Esophagus squamous epithelium (tissue), 5 donors: ENCODE measurements at regions not wholly inside any gene's neighbourhood (a gene's known extent, or its start where the extent isn't known, plus 50 kb on each side); places are given as distances from the start of the nearest gene placed in this dataset.

ENCODE experiments used
- DNase-seq: peaks from one replicate; lab custom pipeline; 2025; lab: John Stamatoyannopoulos, UW
- H3K27ac ChIP-seq, 4 donors: fragments of 200-600 bp; sonication (generic); one replicate each; pipeline ENCODE4 v1.5.1; 2016 to 2019; ENCODE audit warnings: mild to moderate bottlenecking in 1 of 4
- H3K27me3 ChIP-seq, 4 donors: fragments of 200-600 bp; sonication (generic); 1 replicate in 3 of 4; 2 replicates in 1 of 4; pipeline versions ENCODE4 v1.5.1 to v1.6.0; 2017 to 2021; ENCODE audit warnings: antibody characterized with exemption in 1 of 4
- H3K36me3 ChIP-seq, 3 donors: fragments of 200-600 bp; sonication (generic); one replicate each; pipeline ENCODE4 v1.5.1; 2016 to 2019
- H3K4me1 ChIP-seq, 3 donors: fragments of 200-600 bp; sonication (generic); one replicate each; pipeline ENCODE4 v1.5.1; 2017 to 2019
- H3K4me3 ChIP-seq, 4 donors: fragments of 200-600 bp; sonication (generic); 1 replicate in 3 of 4; 2 replicates in 1 of 4; pipeline ENCODE4 v1.5.1; 2016 to 2019; ENCODE audit warnings: mild to moderate bottlenecking in 2 of 4, moderate library complexity in 1 of 4
- H3K9me3 ChIP-seq, 3 donors: fragments of 200-600 bp; sonication (generic); one replicate each; pipeline ENCODE4 v1.5.1; 2016 to 2019
- POLR2A ChIP-seq, 4 donors: fragments of 450-650 bp; IDR thresholded peaks; one replicate each; pipeline ENCODE4 v1.6.1; 2017; ENCODE audit warnings: antibody characterized with exemption in 4 of 4, mild to moderate bottlenecking in 4 of 4, moderate library complexity in 3 of 4
- WGBS, 2 donors: methylation state at CpG; one replicate each; pipeline ENCODE4 v1.1.5; 2018; 5-methylcytosine and 5-hydroxymethylcytosine counted together
- intact Hi-C: fragments of 100-400 bp; cut with DNase I; formaldehyde crosslinking; loops from one replicate; pipeline ENCODE4 v1.15.0; 2022
- TF ChIP-seq, protein P1 (sequence below), 6 experiments: fragments of 450-650 bp in 4 of 6; fragments of 200-600 bp in 2 of 6; sonication (generic) in 2 of 6; IDR thresholded peaks; one replicate each; pipeline ENCODE4 v1.5.1; 2016 to 2019; ENCODE audit warnings: antibody characterized with exemption in 6 of 6, mild to moderate bottlenecking in 4 of 6, moderate library complexity in 4 of 6
- donor health status: DM: yes; HTN: yes; CAD: no.

DNA sequence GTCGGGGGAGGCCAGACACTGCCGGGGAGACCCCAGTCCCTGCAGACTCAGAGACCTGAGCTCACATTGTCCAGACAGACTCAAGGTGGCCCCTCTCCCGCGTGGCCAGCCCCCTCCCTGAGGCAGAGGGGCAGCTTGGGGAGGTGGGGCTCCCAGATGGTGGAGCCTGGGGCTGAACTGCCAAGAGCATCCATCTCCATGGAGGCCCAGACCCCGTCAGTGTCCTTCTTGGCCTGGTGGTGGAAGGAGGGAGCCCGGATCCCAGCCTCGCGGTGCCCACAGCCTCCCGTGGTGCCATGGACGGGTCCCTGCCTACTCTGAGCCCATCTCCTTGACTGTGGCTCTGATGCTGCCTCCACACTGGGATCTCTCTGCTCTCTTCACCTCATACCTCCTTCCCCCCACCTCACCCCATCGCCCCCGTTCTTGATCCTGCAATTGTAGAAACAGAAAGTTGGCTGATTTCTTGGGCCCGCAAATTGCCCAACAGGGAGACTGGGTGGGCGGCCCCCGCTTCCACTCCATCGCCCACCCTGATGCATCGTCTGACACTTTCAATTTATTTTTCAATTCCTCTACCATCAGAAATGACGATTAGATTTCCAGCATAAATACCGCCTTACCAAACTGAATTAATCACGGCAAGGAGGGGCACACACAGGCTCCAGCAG lies 348.9 kb downstream of the MATN1 start:
- Histone ChIP-seq H3K36me3 (no peaks in the 10 kb centered on the region), H3K9me3 (no peaks in the 10 kb centered on the region), H3K4me3 (no peak overlapping the region), H3K27me3 (peaks cover 0 to 44% (median 0%) of the 10 kb centered on the region in 4 donors), H3K4me1 (peaks cover 0 to 9% (median 0%) of the 10 kb centered on the region in 3 donors), H3K27ac (no peak overlapping the region)
- DNase-seq: no peak
- no peak for TF ChIP-seq POLR2A (IDR thresholded peaks at IDR 0.05)
- TF ChIP-seq, protein P1, sequence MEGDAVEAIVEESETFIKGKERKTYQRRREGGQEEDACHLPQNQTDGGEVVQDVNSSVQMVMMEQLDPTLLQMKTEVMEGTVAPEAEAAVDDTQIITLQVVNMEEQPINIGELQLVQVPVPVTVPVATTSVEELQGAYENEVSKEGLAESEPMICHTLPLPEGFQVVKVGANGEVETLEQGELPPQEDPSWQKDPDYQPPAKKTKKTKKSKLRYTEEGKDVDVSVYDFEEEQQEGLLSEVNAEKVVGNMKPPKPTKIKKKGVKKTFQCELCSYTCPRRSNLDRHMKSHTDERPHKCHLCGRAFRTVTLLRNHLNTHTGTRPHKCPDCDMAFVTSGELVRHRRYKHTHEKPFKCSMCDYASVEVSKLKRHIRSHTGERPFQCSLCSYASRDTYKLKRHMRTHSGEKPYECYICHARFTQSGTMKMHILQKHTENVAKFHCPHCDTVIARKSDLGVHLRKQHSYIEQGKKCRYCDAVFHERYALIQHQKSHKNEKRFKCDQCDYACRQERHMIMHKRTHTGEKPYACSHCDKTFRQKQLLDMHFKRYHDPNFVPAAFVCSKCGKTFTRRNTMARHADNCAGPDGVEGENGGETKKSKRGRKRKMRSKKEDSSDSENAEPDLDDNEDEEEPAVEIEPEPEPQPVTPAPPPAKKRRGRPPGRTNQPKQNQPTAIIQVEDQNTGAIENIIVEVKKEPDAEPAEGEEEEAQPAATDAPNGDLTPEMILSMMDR (IDR thresholded peaks at IDR 0.05): no peak
- intact Hi-C loops: no loop called here
- 86 to 89% methylated on average over 12 to 14 of the region's 20 CpGs for WGBS, 2 donors

DNA sequence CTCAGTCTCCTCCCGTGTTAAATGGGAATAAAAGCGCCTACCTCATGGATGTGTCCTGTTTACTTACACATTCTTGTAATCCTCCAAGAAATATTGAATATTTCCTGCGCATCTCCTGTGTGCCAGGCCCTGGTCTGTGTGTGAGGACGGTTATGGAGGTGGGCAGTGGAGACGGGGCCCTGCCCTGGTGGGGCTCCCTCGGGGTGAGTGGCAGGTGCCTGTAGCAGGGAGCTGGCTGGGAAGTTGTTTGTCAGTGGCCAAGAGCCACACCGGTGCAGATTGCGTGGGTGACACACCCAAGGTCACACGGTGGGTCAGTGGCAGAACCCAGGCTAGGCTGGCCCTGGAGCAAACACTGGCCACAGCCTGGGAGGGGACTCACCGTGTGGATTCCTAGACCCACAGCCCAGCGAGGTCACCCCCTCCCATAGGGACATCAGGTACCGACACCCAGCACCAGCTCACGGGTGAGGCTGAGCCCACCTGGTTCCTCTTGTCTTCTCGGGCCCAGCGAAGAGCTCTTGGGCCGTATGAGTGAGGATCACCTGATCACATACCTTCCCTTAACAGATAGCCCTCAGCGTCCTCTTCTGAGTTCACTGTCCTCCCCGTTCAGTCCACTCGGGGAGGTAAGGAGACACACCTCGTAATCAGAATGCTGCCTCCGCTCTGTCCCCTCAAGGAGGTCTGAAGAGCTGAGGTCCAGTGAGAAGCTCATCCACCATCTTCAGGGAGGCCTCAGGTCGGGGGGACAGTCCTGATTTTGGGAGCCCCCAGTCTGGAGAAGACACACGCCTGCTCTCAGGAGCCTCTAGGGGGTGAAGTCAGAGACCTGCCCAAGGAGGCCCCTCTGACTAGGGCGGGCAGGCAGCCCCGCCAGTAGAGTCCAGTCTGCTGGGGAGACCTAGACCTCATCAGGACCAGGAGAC lies 349.6 kb downstream of the MATN1 start:
- DNase-seq: no peak
- intact Hi-C loops: no loop called here
- Histone ChIP-seq H3K9me3 (no peaks in the 10 kb centered on the region), H3K27ac (no peak overlapping the region), H3K4me3 (no peak overlapping the region), H3K36me3 (no peaks in the 10 kb centered on the region), H3K27me3 (peaks cover 0 to 36% (median 0%) of the 10 kb centered on the region in 4 donors), H3K4me1 (peaks cover 0 to 1% (median 0%) of the 10 kb centered on the region in 3 donors)
- no peak for TF ChIP-seq POLR2A (IDR thresholded peaks at IDR 0.05)
- TF ChIP-seq, protein P1 (IDR thresholded peaks at IDR 0.05): no peak
- 61 to 77% methylated on average over 2 to 10 of the region's 25 CpGs for WGBS, 2 donors

DNA sequence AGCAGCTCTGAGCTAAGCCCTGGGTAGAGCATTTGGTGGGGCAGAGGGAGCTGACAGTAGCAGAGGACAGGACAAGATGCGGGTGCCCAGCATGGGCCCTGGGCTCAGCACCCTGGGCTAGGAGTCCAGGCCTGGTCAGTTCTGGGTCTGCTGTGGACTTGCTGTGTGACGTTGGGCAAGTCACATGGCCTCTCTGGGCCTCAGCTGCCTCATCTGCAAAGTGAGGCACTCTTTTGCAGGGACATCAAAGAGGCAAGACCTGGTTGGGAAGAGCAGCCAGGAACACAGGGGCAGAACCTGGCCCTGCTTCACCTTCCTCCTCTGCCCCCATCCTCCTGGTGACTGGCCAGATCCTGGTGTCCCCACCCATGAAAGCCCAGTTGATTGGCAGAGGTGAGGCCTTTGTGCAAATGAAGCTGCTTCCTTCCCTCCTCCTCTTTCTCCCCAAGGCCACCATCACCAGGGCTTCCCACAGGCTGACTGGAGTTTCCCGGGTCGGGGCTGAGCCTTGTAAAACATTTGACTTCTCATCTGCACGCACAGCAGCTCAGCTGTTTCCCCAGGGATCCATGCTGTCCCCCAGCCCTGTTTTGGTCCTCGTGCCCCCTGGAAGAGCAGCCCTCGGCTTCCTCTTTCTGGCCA lies 350.5 kb downstream of the MATN1 start:
- no peaks in the 10 kb centered on the region for H3K4me1 ChIP-seq
- no peaks in the 10 kb centered on the region for H3K9me3 ChIP-seq
- TF ChIP-seq POLR2A (IDR thresholded peaks at IDR 0.05): no peak
- TF ChIP-seq, protein P1 (IDR thresholded peaks at IDR 0.05): no peak
- H3K36me3 ChIP-seq: no peaks in the 10 kb centered on the region
- no peak overlapping the region for H3K27ac ChIP-seq
- H3K4me3 ChIP-seq: no peak overlapping the region
- peaks cover 0 to 28% (median 0%) of the 10 kb centered on the region in 4 donors for H3K27me3 ChIP-seq
- 46 to 66% methylated on average over 6 of the region's 7 CpGs for WGBS, 2 donors
- no peak for DNase-seq
- intact Hi-C loops: no loop called here

DNA sequence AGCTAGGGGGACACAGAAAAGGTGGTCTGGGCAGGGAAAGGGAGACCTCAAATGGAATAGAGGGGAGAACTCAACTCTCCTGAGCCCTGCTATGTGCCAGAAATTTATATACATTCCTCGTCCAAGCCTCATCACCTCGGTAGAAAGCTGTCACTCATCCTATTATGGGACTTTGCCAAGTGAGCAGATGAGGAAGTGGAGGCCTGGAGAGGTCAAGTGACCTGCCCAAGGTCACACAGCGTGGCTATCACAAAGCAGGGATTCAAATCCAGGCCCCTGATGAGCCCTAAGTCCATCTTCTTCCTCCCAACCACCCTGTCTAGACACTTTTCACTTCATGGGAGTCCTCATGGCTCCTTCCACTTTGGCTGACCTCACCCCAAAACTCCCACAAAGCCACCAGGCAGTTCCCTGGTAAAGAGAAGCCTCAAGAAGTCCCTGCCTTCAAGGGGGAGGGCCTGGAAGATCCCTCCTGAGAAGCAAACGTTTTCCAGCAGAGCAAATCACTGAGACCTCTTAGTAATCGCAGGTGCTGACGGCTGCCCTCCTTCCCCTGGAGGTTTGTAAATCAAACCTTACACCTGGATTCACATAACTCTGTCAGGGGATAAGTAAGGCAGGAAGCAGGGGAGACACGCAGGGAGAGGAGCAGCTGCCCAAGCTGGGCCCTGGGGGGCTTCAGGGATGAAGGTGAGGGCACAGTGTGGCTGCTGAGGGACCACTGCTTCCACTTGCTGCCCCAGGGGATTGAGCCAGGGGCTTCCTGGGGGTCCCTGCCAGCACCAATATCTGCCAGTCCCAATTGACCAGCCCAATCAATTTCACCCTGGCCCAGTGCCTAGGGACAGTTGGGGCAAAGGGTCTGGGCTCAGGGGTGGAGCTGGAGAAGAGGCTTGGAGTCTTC lies 351.2 kb downstream of the MATN1 start:
- Histone ChIP-seq H3K27me3 (peaks cover 0 to 22% (median 0%) of the 10 kb centered on the region in 4 donors), H3K27ac (no peak overlapping the region), H3K4me1 (no peaks in the 10 kb centered on the region), H3K4me3 (no peak overlapping the region), H3K36me3 (no peaks in the 10 kb centered on the region), H3K9me3 (no peaks in the 10 kb centered on the region)
- intact Hi-C loops: no loop called here
- no peak for DNase-seq
- no peak for TF ChIP-seq POLR2A (IDR thresholded peaks at IDR 0.05)
- TF ChIP-seq, protein P1 (IDR thresholded peaks at IDR 0.05): no peak
- 47 to 54% methylated on average over 4 to 6 of the region's 7 CpGs for WGBS, 2 donors
